ENCODE measurements at regions not wholly inside any gene's neighbourhood (a gene's known extent, or its start where the extent isn't known, plus 50 kb on each side); places are given as distances from the start of the nearest gene placed in this dataset.
"Not testable (repeated sequence)": the region's sequence is repeated elsewhere in the genome, so short reads cannot be mapped to it uniquely, and the experiment has no call there.

- TF ChIP-seq POLR2A (IDR thresholded peaks at IDR 0.05; ENCODE audit: low read depth); POLR2AphosphoS5 (IDR thresholded peaks at IDR 0.05): not testable (repeated sequence)
- TF ChIP-seq, protein P1, sequence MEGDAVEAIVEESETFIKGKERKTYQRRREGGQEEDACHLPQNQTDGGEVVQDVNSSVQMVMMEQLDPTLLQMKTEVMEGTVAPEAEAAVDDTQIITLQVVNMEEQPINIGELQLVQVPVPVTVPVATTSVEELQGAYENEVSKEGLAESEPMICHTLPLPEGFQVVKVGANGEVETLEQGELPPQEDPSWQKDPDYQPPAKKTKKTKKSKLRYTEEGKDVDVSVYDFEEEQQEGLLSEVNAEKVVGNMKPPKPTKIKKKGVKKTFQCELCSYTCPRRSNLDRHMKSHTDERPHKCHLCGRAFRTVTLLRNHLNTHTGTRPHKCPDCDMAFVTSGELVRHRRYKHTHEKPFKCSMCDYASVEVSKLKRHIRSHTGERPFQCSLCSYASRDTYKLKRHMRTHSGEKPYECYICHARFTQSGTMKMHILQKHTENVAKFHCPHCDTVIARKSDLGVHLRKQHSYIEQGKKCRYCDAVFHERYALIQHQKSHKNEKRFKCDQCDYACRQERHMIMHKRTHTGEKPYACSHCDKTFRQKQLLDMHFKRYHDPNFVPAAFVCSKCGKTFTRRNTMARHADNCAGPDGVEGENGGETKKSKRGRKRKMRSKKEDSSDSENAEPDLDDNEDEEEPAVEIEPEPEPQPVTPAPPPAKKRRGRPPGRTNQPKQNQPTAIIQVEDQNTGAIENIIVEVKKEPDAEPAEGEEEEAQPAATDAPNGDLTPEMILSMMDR (IDR thresholded peaks at IDR 0.05): not testable (repeated sequence)
Observed at GRCh38 chr3:171922629-171923028, 79.5 kb downstream of the TMEM212 start.

Measured in esophagus muscularis mucosa (tissue), 3 donors.